ENCODE measurements at regions not wholly inside any gene's neighbourhood (a gene's known extent, or its start where the extent isn't known, plus 50 kb on each side); places are given as distances from the start of the nearest gene placed in this dataset.
"Not testable (repeated sequence)": the region's sequence is repeated elsewhere in the genome, so short reads cannot be mapped to it uniquely, and the experiment has no call there.

DNA sequence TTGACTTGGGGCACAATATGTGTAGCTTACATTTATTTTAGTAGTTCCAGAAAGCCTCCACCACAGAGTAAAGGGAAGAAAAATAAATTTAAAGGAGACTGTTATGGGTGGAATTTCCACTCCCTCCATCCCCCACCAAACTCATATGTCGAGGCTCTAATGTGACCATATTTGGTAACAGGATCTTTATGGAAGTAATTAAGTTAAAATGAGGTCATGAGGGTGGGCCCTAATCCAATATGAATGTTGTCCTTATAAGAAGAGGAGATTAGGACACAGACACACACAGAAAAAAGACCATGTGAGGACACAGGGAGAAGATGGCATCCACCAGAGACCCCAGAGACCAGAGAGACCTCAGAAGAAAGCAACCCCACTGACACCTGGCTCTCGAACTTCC, 189.7 kb downstream of the EDN1 start:
- DNase-seq = no peak

DNA sequence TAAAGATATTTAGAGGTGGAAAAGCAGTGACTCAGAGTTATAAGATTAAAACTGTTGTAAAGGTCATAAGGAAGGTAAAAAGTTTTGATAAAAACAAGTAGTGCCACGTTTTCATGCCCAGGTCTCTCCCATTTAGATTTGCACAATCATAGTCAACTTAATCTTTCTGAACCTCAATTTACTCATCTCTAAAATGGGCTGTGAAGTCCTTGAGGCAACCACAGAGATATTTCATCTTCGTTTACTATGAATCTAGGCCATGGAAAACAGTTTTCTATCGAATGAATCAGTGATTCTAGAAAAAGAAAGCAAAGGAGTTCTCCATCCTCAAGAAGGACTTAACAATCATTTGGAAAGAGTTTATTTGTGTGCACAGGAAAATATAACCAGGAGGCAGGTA, 190.2 kb downstream of the EDN1 start:
- no peak for DNase-seq

DNA sequence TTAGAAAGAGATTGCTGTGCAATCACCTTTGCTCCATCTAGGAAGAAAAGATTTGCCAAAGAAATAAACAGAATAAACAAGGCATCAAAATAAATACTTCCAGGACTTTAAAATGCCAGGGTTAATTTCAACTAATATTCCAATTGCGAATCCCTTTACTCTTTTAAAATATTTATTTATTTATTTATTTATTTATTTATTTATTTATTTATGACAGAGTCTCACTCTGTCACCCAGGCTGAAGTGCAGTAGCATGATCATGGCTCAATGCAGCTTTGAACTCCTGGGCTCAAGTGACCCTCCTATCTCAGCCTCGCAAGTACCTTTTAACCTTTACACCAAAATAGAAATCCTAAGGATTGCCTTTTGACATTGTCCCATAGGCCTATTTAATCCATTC, 191.1 kb downstream of the EDN1 start:
- DNase-seq = no peak

DNA sequence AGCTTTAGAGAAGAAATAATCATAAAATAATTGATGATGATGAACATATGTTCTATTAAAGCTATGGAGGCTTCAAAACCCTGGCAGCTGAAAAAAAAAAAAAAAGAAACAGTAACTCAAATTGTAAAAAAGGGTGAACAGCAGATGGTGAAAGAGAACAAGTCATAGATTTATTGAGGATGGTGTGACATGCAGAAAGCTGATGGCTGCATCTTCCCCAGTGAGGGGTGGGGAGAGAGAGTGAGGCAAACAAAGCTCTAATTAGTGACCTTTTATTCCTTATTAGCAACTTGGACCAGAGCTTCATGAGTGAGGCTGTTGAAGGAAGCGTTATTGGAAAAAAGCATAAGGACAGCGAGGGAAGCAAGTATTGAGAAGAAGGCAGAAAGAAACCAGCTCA, 191.7 kb downstream of the EDN1 start:
- DNase-seq = no peak

DNA sequence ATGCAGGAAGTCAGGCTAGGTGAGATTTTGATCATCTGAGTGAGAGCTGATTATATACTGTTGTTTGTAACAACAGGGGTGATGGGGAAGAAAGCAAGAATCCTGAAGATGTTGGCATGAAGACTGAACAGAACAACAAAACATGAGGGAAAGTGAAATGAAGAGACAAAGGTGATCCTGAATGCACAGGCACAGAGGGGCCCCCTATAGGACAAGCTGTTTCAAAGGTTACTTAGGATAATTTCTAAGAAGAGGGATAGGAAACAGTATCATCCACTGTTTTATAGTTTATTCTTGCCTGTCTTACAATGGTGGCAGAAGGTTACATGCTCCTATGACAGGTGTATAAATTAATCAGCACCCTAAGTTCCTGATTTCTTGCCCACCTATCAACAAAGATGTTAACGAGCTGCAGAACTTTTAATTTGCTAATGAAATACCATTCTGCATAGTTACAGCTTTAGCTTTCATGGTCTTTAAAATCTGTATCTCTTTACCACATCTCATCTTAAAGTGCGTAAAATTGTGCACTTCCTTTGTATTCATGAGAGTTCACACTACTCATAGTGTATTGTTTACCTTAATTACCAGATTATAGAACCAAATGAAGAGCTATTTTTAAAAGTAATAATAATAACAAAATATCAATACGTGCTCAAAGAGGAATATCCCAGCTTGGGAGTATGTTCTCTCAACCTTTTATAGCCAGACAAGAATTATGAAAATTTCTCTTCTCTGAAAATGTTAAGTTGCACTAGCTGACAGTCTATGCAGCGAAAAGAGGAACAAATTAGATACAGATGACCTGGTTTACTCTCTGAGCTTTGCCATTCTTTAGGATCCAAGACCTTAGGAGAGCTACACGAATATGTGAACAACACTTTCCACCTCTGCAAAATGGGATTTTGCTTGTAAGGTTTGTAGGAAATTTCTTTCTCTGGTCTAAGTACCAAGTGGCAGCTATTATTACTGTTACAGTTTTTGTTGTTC, 192.5 kb downstream of the EDN1 start:
- DNase-seq = no peak

DNA sequence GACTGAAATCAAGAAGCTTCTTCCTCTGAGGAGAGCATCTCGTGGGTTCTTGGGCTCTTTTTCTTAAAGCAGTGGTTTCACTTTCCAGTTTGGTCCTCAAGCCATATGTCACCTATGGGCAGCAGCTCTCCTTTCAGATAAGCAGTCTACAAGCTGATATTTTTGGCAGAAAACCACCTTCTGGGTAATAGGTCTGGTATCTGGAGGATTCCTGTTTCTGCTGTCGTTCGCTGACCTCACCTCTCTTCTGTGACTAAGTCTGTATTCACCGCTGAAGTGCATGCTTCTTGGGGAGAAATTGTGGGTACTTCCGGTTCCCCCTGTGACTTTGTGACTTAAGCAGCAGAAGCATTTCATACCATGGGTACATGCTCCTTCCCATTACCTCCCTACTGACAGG, 193.6 kb downstream of the EDN1 start:
- no peak for DNase-seq

DNA sequence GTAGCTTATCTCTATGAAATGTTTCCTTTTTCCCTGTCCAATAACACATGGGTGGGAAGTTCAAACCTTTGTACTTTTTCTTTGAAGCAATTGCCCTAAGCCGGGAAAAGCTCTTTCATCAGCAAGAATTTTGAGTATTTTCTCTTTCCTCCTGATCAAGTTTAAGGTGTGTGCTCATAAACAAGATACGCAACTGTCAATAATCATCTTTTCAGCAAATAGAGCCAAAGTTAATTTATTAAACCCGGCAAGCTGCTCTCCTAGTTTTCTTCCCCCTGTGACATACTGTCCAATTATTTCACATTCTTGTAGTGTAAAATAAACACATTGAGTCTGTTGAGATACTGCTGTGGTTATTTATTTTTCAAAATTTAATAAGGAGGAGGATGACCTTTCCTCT, 194.4 kb downstream of the EDN1 start:
- DNase-seq = no peak

DNA sequence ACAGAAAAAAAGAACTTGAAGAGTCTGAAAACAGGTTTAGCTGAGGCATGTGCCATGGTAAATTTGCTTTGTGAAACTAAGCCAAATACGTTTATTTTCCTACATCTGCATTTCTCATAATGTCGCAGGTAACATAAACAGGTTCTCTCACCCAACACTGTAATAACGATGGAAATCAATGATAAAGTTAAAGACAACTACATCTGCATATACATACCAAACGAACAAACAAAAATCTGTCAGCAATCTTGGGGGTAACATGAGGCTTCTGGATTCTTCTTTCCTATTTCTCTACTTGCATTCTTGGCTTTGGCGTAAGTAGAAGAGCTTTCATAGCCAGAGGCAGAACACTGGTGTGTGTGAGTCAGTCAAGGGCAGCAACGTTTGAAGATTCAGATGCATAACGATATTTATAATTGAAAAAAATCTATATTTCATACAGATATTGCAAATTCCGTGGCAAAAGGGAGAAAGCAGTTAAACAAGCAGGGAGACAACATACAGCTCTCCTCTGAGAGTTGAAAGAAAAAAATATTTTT, 195.1 kb downstream of the EDN1 start:
- DNase-seq = no peak

DNA sequence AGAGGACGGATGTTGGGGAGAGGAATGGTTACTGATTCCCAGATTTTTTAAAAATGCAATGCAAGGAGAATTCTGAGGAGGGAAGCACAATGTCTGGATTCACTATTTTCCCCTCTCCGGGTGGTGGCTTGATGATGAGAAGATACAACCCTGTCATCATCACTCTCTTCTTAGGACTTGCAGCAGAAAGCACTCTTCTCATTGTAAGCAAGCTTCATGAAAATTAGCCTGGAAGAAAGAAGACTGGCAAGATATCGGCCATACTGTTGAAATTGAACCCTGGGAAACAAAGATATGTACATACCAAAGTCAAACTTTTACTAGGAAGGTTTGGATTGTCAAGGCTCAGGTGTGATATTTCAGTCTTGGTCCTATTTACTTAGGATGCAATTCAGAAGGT, 195.7 kb downstream of the EDN1 start:
- DNase-seq = no peak

DNA sequence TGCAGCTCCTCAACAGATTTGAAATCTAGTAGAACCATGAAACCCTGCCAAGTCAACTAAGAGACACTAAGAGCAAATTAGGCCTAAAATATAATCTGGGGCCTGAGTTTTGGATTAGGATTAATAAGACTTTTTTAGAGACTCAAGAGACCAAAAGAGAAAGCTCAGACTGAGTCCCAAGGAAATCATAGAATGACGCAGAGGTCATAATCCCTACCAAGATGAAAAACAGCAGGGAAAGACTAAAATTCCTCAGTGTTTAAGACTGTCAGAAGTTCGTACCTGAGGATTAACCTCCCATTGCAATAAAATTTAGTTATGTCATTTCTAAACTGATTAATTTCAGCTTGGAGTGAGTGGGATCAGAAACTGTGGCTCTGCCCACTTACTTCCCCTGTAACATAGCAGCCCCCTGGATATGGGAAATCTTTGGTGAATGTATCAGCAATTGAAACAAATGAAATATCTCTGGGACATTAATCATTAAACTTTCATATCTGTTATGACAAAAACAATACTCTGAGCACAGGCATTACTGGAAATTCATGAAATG, 200.3 kb downstream of the EDN1 start:
- no peak for DNase-seq

DNA sequence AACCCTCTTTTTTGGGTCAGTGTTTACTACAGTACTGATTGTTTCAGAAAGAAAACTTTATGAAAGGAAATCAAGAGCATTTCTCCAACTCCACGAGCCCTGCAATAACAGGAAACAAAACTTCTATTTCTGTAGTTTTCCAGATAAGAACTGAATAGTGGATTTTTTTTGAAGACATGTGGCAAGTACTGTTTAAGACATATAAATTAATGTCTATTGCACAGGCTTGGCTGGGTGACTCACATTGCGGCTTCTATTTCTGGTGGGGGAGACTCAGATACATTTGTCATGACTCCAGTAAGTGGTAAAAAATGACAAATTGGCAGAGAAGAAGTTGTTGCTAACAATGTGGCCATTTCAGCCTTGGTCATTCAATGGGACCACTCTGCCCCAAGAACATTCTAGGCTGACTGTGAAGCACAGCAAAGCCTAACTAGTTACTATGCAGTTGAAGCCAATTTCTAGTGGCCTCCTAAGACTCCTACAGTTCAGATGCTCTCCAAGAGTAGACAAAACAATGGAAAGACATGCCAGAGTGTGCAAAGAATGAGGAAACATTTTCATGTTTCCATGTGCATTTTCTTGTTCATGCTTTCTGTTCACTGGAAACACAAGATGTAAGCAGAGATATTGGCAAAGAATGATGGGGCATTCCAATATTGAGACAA, 200.9 kb downstream of the EDN1 start:
- no peak for DNase-seq

DNA sequence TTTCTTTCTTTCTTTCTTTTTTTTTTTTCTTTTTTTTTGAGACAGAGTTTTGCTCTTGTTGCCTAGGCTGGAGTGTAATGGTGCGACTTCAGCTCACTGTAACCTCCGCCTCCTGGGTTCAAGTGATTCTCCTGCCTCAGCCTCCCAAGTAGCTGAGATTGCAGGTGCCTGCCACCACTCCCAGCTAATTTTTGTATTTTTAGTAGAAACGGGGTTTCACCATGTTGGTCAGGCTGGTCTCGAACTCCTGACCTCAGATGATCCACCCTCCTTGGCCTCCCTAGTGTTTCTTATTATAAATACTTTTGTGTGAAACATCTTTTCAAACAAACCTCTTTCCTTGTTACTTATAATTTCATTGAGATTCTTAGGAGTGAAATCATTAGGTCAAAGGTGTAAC, 202.8 kb downstream of the EDN1 start:
- not testable (repeated sequence) for DNase-seq

DNA sequence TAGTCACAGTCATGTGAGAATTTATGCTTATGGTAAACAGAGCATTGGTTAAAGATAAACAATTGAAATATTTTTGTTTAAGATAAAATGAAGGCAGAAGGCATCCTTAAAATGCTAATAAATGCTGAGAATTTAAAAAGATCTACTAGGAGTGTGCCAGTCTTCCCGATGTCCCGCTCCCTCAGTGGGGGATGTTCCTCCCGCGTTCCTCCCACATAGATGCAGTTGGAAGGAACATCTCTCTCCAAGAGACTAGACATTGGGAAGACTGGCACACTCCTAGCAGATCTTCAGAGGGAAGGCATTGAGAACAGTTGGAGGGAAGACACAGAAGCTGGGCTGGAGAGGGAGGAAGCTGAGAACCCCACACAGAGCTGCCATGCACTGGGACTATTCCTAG, 203.3 kb downstream of the EDN1 start:
- no peak for DNase-seq

DNA sequence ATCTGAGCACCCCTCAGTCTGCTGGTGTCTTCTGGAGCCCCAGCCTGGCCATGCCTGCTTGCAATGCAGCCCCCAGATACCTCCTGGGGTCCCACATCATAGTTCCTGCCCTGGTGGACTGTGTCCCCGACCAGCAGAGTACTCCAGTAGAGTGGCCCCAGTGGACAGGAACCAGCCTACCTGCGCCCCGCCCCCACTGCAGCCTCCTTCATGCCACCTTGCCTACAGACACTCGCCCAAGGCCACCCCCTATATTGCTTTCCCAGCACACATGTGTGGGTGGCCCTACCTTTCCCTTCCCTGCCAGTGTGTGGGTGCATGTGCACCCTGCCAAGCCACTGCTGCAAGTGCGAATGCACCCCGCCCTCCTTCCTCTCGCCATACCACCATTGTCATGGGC, 204.0 kb downstream of the EDN1 start:
- no peak for DNase-seq

DNA sequence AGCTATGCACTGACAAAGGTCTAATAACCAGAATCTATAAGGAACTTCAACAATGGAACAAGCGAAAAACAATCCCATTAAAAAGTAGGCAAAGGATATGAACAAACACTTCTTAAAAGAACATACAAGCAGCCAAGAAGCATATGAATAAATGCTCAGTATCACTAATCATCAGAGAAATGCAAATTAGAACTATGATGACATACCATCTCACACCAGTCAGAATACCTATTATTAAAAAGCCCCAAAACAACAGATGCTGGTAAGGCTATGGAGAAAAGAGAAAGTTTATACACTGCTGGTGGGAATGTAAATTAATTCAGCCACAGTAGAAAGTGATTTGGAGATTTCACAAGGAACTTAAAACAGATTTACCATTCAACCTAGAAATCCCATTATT, 211.8 kb downstream of the EDN1 start:
- no peak for DNase-seq

DNA sequence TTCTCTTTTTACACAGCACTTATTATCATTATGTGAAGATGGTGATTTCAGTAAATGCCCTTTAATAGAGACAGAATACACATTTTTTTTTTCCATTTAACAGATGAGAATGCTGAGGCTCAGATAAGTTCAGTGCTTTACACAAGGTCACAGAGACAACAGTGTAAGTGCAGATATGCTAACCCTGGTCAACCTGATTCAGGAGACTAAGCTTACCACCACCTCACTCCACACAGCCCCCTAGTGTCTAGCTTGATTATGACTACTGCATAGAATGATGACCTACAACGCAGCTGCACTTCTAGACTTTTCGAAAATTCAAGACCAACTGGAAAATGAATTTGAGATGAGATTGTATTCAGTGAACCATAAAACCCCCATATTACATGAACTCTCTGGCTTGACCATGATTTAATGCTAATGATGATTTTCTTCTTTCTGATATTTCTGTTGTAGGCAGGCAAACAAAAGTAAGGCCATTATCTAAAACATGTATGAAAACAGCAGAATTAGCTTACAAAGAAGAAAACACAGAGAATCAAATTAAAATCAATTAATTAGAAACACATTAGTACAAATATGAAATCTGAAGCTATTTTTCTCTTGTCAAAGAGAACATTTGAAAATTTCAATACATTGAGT, 212.1 kb upstream of the PHACTR1 start:
- no peak for DNase-seq

DNA sequence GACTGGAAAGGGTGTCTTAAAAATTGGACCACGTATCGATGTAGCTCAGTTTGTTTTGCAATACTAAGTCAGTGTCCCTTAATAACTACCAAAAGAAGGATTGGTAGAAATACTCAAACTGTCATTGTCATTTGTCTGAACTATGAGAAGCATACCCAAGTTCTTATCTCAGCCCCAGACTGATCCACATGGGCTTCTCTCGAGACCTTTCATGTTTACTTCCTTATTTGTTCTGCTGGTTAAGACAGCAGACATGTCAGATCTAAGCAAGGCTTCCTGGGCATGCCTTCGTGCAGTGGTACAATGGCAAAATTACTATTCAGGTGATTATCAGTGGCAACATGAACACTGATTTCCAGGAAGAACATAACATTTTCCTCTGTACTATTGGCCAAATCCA, 211.1 kb upstream of the PHACTR1 start:
- no peak for DNase-seq

DNA sequence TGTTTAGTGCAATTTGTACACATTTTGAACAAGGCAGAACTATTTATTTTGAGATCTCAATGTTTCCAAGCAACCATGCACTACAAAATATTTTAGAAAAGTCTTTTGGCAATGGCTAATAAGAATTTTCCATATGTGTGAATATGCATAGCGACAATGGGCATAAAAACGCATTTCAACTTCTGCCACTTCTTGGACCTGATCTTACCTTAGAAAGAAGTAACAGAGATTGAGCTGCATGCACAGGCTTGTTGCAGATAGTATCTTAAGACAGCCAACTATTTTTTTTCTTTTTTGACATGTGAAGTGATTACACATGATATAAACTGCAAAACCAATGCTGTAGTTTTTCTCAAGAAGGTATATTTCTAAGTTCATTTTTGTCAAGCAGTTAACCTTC, 210.4 kb upstream of the PHACTR1 start:
- DNase-seq = peak; percentile 19

DNA sequence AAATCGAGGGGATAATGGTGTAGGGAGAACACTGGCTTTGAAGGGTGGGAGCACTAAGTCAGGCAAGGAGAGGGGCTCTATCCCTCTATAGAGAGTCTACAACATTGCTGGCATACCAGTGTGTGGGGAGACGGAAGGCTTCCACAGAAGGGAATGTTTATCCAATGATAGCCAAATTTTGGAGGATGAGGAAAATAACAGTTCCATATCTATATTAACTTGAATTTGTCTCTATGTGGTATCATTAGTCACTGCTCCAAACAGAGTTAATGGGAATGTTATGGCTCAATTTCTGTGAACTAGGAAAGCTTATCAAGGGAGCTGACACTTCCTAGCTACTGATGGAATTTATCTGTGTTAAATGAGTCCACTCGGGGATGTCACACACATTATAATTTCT, 208.9 kb upstream of the PHACTR1 start:
- DNase-seq = no peak

DNA sequence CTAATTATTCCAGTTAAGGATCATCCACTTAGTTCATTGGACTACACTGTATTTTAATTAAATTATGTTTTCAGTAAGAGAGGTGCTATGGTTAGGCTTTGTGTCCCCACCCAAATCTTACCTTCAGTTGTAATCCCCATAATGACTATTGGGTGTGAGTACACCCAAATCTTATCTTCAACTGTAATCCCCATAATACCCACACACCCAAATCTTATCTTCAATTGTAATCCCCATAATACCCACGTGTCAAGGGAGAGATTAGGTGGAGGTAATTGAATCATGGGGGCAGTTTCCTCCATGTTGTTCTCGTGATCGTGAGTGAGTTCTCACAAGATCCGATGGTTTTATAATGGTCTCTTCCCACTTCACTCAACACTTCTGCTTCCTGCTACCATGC, 208.0 kb upstream of the PHACTR1 start:
- DNase-seq = no peak

DNA sequence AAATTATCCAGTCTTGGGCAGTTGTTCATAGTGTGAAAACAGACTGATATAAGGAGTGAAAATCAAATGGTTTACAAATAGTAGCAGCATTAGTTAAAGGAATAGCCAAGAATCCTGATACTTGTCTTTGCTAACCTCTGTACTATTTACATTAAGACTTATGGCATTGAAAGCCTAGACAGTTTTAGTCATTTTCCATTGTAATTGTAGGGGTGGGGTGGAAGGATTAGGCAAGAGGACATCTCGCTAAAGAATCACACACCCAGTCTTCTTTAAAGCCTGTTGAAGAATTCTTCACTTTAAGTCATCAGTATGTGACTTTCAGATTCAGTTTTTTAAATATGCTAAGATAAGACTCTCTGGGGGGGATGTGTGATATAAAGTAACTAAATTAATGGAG, 207.5 kb upstream of the PHACTR1 start:
- DNase-seq = no peak

DNA sequence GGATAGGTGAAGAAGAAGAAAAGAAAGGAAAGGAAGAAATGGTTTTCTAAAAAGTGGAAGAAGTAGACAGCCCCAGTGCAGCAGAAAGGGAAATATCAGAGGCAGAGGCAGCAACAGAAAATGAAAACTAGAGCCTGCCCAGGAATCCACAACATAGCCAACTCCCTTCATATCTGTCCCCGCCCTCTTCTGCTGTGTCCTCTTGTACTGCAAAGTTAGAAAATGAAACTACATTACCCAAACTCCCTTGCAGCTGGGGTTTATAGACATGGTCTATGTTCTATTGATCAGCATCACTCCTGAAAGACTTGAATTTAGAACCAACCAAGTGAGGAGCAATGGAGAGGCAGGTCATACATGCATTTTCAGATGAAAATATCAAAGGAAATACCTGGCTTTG, 200.5 kb upstream of the PHACTR1 start:
- DNase-seq = peak; percentile 5

DNA sequence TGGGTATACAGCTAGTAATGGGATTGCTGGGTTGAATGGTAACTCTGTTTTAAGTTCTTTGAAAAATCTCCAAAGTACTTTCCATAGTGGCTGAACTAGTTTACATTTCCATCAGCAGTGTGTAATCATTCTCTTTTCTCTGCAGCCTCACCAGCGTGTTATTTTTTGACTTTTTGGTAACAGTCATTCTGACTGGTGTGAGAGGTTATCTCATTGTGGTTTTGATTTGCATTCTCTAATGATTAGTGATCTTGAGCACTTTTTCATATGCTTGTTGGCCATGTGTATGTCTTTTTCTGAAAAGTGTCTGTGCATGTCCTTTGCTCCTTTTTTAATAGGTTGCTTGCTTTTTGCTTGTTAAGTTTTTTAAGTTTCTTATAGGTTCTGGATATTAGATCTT, 194.2 kb upstream of the PHACTR1 start:
- DNase-seq = no peak

Measured in hindlimb muscle (tissue), 1 donor.